Parathyroid adenoma (tissue), 2 donors: ENCODE measurements at regions not wholly inside any gene's neighbourhood (a gene's known extent, or its start where the extent isn't known, plus 50 kb on each side); places are given as distances from the start of the nearest gene placed in this dataset.

Source experiments
- H2AFZ ChIP-seq: fragments of 300-600 bp; sonication (generic); one replicate; pipeline ENCODE4 v1.7.0; 2017; ENCODE audit warnings: antibody characterized with exemption, mild to moderate bottlenecking
- H3K27ac ChIP-seq: fragments of 300-600 bp; sonication (generic); one replicate; pipeline ENCODE4 v1.7.0; 2017
- H3K27me3 ChIP-seq: fragments of 300-600 bp; sonication (generic); one replicate; pipeline ENCODE4 v1.7.0; 2017; ENCODE audit warnings: low read length; ENCODE audit not compliant: control insufficient read depth, insufficient read depth
- H3K36me3 ChIP-seq: fragments of 300-600 bp; sonication (generic); one replicate; pipeline ENCODE4 v1.7.0; 2017; ENCODE audit warnings: low read length; ENCODE audit not compliant: control insufficient read depth, insufficient read depth
- H3K4me1 ChIP-seq: fragments of 300-600 bp; sonication (generic); one replicate; pipeline ENCODE4 v1.7.0; 2017; ENCODE audit warnings: control low read depth
- H3K4me2 ChIP-seq: fragments of 300-600 bp; sonication (generic); one replicate; pipeline ENCODE4 v1.7.0; 2017; ENCODE audit warnings: low read length
- H3K4me3 ChIP-seq: fragments of 300-600 bp; sonication (generic); one replicate; pipeline ENCODE4 v1.7.0; 2017; ENCODE audit warnings: low read depth, low read length
- H3K79me2 ChIP-seq: fragments of 300-600 bp; sonication (generic); one replicate; pipeline ENCODE4 v1.7.0; 2017; ENCODE audit warnings: control low read depth
- H3K9ac ChIP-seq: fragments of 300-600 bp; sonication (generic); one replicate; pipeline ENCODE4 v1.7.0; 2017; ENCODE audit warnings: mild to moderate bottlenecking
- H3K9me3 ChIP-seq: fragments of 300-600 bp; sonication (generic); one replicate; pipeline ENCODE4 v1.7.0; 2017; ENCODE audit warnings: low read length; ENCODE audit not compliant: control insufficient read depth
- CTCF ChIP-seq: fragments of 300-600 bp; sonication (generic); IDR thresholded peaks from one replicate; pipeline ENCODE4 v1.7.0; 2017; ENCODE audit warnings: antibody characterized with exemption, mild to moderate bottlenecking
- donor health status: primary hyperparathyroidism.

GRCh38 chr14:38074081-38074480 lies 133.6 kb upstream of the SSTR1 start:
- H2AFZ ChIP-seq = no peak overlapping the region
- no peak for TF ChIP-seq CTCF
- H3K79me2 ChIP-seq = no peaks in the 10 kb centered on the region
- no peaks in the 10 kb centered on the region for H3K36me3 ChIP-seq
- no peaks in the 10 kb centered on the region for H3K9me3 ChIP-seq
- H3K9ac ChIP-seq = no peak overlapping the region
- no peaks in the 10 kb centered on the region for H3K4me1 ChIP-seq
- no peak overlapping the region for H3K4me3 ChIP-seq
- H3K27me3 ChIP-seq = no peaks in the 10 kb centered on the region
- no peak overlapping the region for H3K4me2 ChIP-seq
- H3K27ac ChIP-seq = no peak overlapping the region

GRCh38 chr14:38074754-38075153 lies 132.9 kb upstream of the SSTR1 start:
- no peak overlapping the region for H3K9ac ChIP-seq
- H3K4me3 ChIP-seq = no peak overlapping the region
- no peaks in the 10 kb centered on the region for H3K79me2 ChIP-seq
- H3K27ac ChIP-seq = no peak overlapping the region
- TF ChIP-seq CTCF = no peak
- H2AFZ ChIP-seq = no peak overlapping the region
- H3K27me3 ChIP-seq = no peaks in the 10 kb centered on the region
- H3K36me3 ChIP-seq = no peaks in the 10 kb centered on the region
- H3K9me3 ChIP-seq = no peaks in the 10 kb centered on the region
- no peak overlapping the region for H3K4me2 ChIP-seq
- no peaks in the 10 kb centered on the region for H3K4me1 ChIP-seq

- no peaks in the 10 kb centered on the region for H3K36me3 ChIP-seq
- H3K9me3 ChIP-seq = no peaks in the 10 kb centered on the region
- no peak overlapping the region for H2AFZ ChIP-seq
- H3K79me2 ChIP-seq = no peaks in the 10 kb centered on the region
- H3K4me3 ChIP-seq = no peak overlapping the region
- no peaks in the 10 kb centered on the region for H3K27me3 ChIP-seq
- no peak overlapping the region for H3K4me2 ChIP-seq
- H3K9ac ChIP-seq = no peak overlapping the region
- no peaks in the 10 kb centered on the region for H3K4me1 ChIP-seq
- H3K27ac ChIP-seq = no peak overlapping the region
- TF ChIP-seq CTCF = no peak
Observed at GRCh38 chr14:38078393-38078792, 129.3 kb upstream of the SSTR1 start.

GRCh38 chr14:38079268-38079667 lies 128.4 kb upstream of the SSTR1 start:
- Histone ChIP-seq H3K4me2 (no peak overlapping the region), H3K27ac (no peak overlapping the region), H3K27me3 (no peaks in the 10 kb centered on the region), H3K4me3 (no peak overlapping the region), H3K36me3 (no peaks in the 10 kb centered on the region), H3K9me3 (no peaks in the 10 kb centered on the region), H2AFZ (no peak overlapping the region), H3K9ac (no peak overlapping the region), H3K4me1 (no peaks in the 10 kb centered on the region), H3K79me2 (no peaks in the 10 kb centered on the region)
- TF ChIP-seq CTCF = no peak

GRCh38 chr14:38079886-38080285 lies 127.8 kb upstream of the SSTR1 start:
- no peaks in the 10 kb centered on the region for H3K27me3 ChIP-seq
- no peak overlapping the region for H2AFZ ChIP-seq
- no peak overlapping the region for H3K9ac ChIP-seq
- H3K4me1 ChIP-seq = no peaks in the 10 kb centered on the region
- no peaks in the 10 kb centered on the region for H3K36me3 ChIP-seq
- no peak for TF ChIP-seq CTCF
- H3K4me3 ChIP-seq = no peak overlapping the region
- H3K4me2 ChIP-seq = no peak overlapping the region
- no peaks in the 10 kb centered on the region for H3K79me2 ChIP-seq
- H3K9me3 ChIP-seq = no peaks in the 10 kb centered on the region
- no peak overlapping the region for H3K27ac ChIP-seq
